Adrenal gland (tissue), 9 donors: ENCODE measurements at regions not wholly inside any gene's neighbourhood (a gene's known extent, or its start where the extent isn't known, plus 50 kb on each side); places are given as distances from the start of the nearest gene placed in this dataset.

Source experiments
- DNase-seq, 7 donors: peaks; one replicate each; pipeline ENCODE4 v3.0.0-alpha.2; 2019 to 2020
- H3K27ac ChIP-seq, 5 donors: fragments of 200-600 bp; sonication (generic) in 4 of 5; 1 replicate in 3 of 5; 2 replicates in 2 of 5; pipeline versions ENCODE4 v1.5.1 to v1.8.0; 2016 to 2020; ENCODE audit warnings: mild to moderate bottlenecking in 1 of 5
- H3K27me3 ChIP-seq: fragments of 200-600 bp; 2 replicates; pipeline ENCODE4 v1.8.0; 2021
- H3K36me3 ChIP-seq, 2 donors: fragments of 200-600 bp; replicated peaks in 1 of 2; 1 replicate in 1 of 2; 2 replicates in 1 of 2; pipeline versions ENCODE4 v1.5.1 to v1.8.0; 2018 to 2022
- H3K4me1 ChIP-seq, 2 donors: fragments of 200-600 bp; replicated peaks in 1 of 2; 1 replicate in 1 of 2; 2 replicates in 1 of 2; pipeline versions ENCODE4 v1.5.1 to v1.8.0; 2018 to 2021
- H3K4me3 ChIP-seq, 4 donors: fragments of 200-600 bp; sonication (generic) in 3 of 4; one replicate each; pipeline ENCODE4 v1.5.1; 2016 to 2018
- H3K9me3 ChIP-seq, 3 donors: fragments of 200-600 bp; sonication (generic) in 1 of 3; replicated peaks in 1 of 3; 1 replicate in 2 of 3; 2 replicates in 1 of 3; pipeline versions ENCODE4 v1.5.1 to v1.8.0; 2016 to 2021
- POLR2A ChIP-seq, 2 donors: fragments of 450-650 bp; IDR thresholded peaks; one replicate each; pipeline ENCODE4 v1.6.1; 2017; ENCODE audit warnings: antibody characterized with exemption in 2 of 2, mild to moderate bottlenecking in 2 of 2, moderate library complexity in 1 of 2
- WGBS, 4 donors: extraction: QIAGEN DNeasy Blood & Tissue Kit in 2 of 4; methylation state at CpG; one replicate each; pipeline versions ENCODE4 v1.1.5 to v1.1.7; 2013 to 2017; 5-methylcytosine and 5-hydroxymethylcytosine counted together
- intact Hi-C, 2 donors: fragments of 100-400 bp; cut with DNase I; formaldehyde crosslinking; loops; one replicate each; pipeline versions ENCODE4 v1.14.1 to v1.15.0; 2022 to 2023
- TF ChIP-seq, protein P1 (sequence below), 6 experiments: fragments of 450-650 bp in 4 of 6; fragments of 200-600 bp in 2 of 6; sonication (generic) in 1 of 6; IDR thresholded peaks; 1 replicate in 5 of 6; 2 replicates in 1 of 6; pipeline versions ENCODE4 v1.5.1 to v1.8.0; 2016 to 2021; ENCODE audit warnings: antibody characterized with exemption in 6 of 6, mild to moderate bottlenecking in 2 of 6, moderate library complexity in 1 of 6
- donor health status: healthy with polysubstance abuse.
- donor health status: Bipolar disorder and iron deficiency.
- donor health status: DM: yes; HTN: yes; CAD: no.
- donor health status: DM: no; HTN: no; CAD: no.
- donor health status: DM: no; HTN: no; CAD: no.

DNA sequence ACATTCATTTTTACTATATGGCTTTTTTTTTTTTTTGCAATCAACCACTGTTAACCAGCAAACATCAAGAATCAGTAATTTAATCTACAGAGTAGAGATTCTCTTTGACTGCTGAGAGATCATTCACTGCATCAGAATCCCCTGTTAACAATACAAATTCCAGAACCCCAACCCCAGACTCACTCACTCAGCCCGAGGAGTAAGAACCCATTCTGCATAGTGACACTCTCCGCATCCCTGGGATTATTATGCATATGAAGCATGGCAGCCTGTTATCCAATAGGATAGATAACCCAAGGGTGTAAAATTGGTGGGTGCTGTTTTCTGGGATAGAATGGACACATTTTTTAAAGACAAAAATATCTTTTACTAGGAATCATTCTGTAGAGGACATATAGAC lies 76.3 kb upstream of the CCDC39 start:
- 61 to 73% (median 63%) methylated on average over 2 of the region's 2 CpGs for WGBS, 4 donors
- Histone ChIP-seq H3K27me3 (no peaks in the 10 kb centered on the region), H3K36me3 (no peaks in the 10 kb centered on the region), H3K9me3 (no peaks in the 10 kb centered on the region), H3K27ac (no peak overlapping the region), H3K4me1 (no peaks in the 10 kb centered on the region), H3K4me3 (no peak overlapping the region)
- no peak for DNase-seq
- TF ChIP-seq, protein P1, sequence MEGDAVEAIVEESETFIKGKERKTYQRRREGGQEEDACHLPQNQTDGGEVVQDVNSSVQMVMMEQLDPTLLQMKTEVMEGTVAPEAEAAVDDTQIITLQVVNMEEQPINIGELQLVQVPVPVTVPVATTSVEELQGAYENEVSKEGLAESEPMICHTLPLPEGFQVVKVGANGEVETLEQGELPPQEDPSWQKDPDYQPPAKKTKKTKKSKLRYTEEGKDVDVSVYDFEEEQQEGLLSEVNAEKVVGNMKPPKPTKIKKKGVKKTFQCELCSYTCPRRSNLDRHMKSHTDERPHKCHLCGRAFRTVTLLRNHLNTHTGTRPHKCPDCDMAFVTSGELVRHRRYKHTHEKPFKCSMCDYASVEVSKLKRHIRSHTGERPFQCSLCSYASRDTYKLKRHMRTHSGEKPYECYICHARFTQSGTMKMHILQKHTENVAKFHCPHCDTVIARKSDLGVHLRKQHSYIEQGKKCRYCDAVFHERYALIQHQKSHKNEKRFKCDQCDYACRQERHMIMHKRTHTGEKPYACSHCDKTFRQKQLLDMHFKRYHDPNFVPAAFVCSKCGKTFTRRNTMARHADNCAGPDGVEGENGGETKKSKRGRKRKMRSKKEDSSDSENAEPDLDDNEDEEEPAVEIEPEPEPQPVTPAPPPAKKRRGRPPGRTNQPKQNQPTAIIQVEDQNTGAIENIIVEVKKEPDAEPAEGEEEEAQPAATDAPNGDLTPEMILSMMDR (IDR thresholded peaks at IDR 0.05), result no peak
- no peak for TF ChIP-seq POLR2A (IDR thresholded peaks at IDR 0.05)
- intact Hi-C loops, result no loop called here

DNA sequence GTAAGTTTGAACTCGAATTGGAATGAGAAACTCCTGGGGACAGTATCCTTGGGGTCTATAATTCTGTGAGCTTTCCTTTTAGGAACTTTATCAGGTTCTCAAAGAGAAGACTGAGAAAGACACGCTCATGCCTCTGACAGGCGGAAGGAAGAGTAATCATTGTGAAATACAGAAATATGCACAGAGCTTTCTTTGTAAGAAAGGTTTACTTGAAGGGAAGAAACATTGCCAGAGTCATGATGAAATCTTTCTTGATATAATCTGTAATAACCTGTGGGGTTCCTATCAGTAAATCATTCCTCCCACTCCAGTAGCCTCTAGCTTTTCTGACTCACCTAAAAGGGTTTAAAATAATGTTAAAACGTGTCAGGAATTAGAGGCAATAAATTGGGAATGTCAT lies 83.6 kb upstream of the CCDC39 start:
- no peak for DNase-seq
- no peak for TF ChIP-seq POLR2A (IDR thresholded peaks at IDR 0.05)
- TF ChIP-seq, protein P1 (IDR thresholded peaks at IDR 0.05), result no peak
- 52 to 62% (median 59%) methylated on average over 4 of the region's 4 CpGs for WGBS, 4 donors
- intact Hi-C loops, result no loop called here
- Histone ChIP-seq H3K4me3 (no peak overlapping the region), H3K27ac (no peak overlapping the region), H3K36me3 (no peaks in the 10 kb centered on the region), H3K9me3 (no peaks in the 10 kb centered on the region), H3K4me1 (no peaks in the 10 kb centered on the region), H3K27me3 (no peaks in the 10 kb centered on the region)

DNA sequence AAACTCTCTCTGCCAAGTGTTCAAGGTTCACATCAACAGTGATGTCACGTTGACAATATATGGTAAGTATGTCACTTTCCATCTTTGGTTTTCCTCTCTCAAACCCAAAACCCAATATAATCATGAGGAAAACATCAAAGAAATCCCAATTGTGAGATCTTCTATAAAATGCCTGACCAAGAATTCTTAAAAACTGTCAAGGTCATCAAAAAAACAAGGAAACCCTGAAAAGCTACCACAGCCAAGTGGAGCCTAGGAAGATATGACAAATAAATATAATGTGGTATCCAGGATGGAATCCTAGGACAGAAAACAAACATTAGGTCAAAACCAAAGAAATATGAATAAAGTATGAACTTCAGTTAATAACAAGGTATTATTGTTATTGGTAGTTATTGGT lies 85.2 kb upstream of the CCDC39 start:
- TF ChIP-seq, protein P1 (IDR thresholded peaks at IDR 0.05), result no peak
- no peak for TF ChIP-seq POLR2A (IDR thresholded peaks at IDR 0.05)
- Histone ChIP-seq H3K4me1 (no peaks in the 10 kb centered on the region), H3K9me3 (no peaks in the 10 kb centered on the region), H3K36me3 (no peaks in the 10 kb centered on the region), H3K27me3 (no peaks in the 10 kb centered on the region), H3K4me3 (no peak overlapping the region), H3K27ac (no peak overlapping the region)
- intact Hi-C loops, result no loop called here
- no peak for DNase-seq
- 55 to 80% (median 63%) methylated on average over 1 of the region's 1 CpG for WGBS, 4 donors

DNA sequence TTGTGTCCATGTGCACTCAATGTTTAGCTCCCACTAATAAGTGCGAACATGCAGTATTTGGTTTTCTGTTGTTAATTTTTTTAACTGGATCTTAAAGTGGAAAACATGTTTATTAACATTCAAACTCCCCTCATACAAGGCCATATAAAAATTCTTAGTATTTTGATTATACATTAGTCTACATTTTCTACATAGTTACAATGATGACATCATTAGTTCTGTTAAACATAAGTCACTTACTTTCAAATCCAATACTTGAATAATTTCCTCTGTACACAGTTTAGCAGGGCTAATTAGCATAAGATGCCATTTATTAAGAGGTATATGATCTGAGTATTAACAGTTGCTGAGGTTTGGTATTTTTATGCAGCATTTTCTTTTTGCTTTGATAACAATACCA lies 91.3 kb upstream of the CCDC39 start:
- no peak overlapping the region for H3K4me3 ChIP-seq
- TF ChIP-seq, protein P1 (IDR thresholded peaks at IDR 0.05), result no peak
- TF ChIP-seq POLR2A (IDR thresholded peaks at IDR 0.05), result no peak
- 60 to 87% (median 78%) methylated on average over 1 of the region's 1 CpG for WGBS, 4 donors
- no peaks in the 10 kb centered on the region for H3K36me3 ChIP-seq
- no peak overlapping the region for H3K27ac ChIP-seq
- no peaks in the 10 kb centered on the region for H3K4me1 ChIP-seq
- H3K27me3 ChIP-seq, result no peaks in the 10 kb centered on the region
- DNase-seq, result no peak
- H3K9me3 ChIP-seq, result no peaks in the 10 kb centered on the region
- intact Hi-C loops, result no loop called here
